Hematopoietic multipotent progenitor cell treated with erythropoietin and hydrocortisone succinate and interleukin-3 and kit ligand, for 8 days (in vitro differentiated cells): ENCODE measurements at regions not wholly inside any gene's neighbourhood (a gene's known extent, or its start where the extent isn't known, plus 50 kb on each side); places are given as distances from the start of the nearest gene placed in this dataset.
"Not testable (repeated sequence)": the region's sequence is repeated elsewhere in the genome, so short reads cannot be mapped to it uniquely, and the experiment has no call there.

ENCODE experiments used
- DNase-seq: peaks from one replicate; pipeline ENCODE4 v3.0.0-alpha.2; 2015

DNA sequence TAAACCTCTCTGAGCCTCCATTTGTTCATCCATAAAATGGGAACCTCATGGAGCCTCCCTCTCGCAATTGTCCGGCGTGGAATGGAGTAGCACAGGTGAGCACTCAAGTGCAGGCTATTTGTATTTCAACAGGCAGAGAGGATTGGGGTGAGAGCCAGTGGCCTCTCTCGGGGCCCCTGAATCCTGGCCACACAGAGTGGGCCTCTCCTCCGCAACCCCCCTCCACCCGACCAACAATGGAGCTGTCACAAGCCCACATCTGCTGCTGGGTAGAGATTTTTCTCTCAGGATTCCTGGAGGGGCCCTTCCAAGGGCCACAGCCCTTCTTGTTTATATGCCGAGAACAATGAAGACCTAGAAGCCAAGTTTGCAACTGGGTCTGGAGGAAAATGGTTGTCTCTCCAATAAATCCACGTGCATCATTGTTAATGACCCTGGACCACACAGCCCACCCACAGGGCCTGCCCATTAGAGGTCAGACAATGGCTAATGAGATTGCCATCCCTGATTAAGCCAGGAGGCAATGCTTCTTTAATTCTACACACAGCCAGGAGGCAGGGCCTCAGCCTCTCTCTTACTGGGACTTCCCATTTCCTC is 233.0 kb downstream of the ANKRD60 start:
- no peak for DNase-seq

DNA sequence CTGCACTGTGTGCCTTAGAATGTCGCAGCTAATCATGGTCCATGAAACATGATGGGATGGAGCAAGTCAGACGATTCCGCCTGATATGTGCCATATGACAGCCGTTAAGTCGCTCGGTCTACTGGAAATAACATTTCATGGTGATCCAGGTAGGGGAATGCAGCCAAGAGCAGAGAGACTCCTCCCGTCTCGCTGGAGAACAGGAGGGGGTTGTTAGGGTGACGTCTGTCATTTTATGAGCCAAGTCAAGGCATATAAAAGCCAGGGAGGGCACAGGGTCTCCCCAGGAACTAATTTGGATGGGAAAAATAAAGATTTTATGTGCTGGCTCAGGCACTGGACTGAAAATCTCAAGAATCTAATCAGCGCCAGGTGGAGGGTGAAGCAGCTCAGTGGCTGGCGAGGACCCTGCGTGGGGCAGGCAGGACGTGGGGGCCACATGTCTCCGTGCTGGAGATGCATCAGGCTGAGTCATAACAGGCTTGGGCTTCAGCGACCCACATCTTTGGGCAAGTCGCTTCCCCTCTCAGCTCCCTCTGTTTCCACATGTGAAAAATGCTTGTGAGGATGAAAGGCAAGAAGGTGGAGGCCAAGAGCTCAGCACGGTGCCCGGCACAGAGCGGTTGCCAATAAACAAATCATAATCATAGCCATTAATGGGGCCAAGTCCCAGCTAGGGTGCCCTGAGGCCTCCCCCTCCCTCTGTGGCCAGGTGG is 234.6 kb downstream of the ANKRD60 start:
- no peak for DNase-seq

DNA sequence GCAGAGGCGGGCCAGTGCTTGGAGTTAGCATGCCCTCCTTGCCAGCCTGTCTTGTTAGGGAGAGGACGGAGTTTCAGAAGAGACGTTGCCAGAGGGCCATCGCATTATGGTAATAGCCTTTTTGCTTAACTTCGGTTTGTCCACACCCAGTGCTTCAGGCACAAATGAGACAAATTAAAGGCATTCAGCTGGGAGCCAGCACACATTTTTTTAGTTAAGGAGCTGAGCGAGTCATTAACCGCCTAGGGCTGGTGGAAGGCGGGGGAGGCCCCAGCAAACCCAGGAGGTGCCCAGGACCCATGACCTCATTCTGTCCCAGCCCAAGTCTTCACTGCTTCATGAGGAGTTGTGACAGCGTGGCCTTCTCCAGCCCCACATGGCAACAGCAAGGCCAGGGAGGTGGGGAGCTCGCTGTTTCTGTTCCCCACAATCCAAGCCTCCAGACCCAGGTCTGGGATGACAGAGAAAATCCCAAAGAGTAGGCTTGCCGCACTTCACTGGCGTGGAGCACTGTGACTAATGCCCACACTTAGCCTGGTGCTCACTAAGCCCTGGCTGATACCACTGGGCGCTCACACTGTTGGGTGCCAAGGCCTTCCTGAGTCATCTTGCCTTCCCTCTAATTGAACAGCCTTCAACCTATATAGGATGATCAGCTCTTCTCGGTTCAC is 237.1 kb downstream of the ANKRD60 start:
- DNase-seq = no peak

DNA sequence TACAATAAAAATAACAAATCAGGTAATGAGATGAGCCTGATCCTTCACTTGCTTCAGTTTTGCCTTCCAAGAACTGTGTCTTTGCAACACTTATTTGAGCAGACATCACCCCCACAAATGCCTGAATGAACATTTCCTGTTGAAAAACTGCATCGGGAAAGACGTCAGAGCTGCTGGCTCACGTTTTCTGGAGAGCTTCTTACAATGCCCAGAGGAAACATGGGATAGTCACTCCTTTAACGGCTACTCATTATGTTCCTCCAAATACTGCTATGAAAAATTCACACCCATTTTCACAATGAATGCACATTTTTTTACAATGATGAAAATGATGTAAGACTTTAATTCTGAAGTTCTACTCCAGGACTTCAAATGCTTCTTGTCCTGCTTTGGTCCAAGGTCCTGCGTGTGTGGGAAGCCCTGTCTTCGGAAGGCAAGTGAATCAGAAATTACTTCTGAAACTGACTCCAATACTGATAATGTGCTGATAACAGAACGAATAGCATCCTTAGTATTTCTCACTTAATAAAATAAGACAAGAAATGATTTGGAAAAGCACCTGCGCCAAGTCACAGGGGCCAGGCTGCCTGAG is 238.0 kb downstream of the ANKRD60 start:
- DNase-seq = no peak

DNA sequence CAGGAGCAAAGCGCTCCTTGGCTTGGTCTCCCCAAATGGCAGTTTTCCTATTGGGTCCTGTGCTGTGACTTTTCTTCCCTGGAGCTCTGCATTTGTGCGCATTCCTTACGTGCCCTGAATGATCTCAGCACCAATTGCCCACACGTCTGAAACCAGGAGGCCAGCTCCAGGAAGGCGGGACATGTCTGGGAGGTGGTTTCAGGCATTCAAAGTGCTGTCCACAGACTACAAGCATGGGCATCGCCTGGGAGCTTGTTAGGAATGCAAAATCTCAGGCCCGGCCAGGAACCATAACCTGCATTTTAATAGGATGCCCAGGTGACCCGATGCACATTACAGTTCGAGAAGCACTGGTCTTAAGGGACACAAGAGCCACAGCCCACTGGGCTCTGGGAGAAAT is 239.6 kb downstream of the ANKRD60 start:
- DNase-seq = no peak

DNA sequence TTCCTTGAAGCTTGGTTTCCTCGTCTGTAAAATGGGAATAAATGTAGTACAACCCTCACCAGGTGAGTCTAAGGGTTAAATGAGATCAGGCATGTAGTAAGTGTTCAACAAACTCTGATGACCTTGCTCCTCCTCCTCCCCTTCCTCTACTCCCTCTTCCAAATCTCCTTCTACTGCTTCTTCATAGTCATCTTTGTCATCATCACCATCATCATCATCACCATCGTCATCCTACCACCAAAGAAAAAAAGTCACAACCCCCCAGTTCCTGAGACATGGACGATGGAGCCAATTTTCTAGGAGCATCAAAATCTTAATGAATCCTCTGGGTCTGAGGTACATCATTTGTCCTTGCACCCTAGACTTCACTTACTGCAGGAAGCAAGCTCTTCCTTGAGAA is 240.0 kb downstream of the ANKRD60 start:
- no peak for DNase-seq

DNA sequence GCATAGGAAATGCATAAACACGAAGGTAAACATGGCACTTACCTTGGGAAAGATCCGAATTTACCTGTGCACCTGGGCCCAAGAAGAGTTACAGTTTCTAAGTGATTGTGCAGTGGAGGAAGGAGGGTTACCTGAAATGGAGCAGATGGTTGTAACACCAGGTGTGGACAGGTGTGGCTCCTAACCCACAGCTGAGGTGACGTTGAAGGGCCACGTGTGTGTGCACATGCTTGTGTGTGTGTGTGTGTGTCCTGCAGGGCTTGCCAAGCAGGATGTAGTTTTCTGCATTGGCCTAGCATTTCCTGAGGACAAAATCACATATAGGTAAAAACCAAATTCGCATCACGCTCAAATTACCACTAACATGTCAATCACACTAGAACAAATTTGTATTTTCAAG is 240.8 kb downstream of the ANKRD60 start:
- no peak for DNase-seq

DNA sequence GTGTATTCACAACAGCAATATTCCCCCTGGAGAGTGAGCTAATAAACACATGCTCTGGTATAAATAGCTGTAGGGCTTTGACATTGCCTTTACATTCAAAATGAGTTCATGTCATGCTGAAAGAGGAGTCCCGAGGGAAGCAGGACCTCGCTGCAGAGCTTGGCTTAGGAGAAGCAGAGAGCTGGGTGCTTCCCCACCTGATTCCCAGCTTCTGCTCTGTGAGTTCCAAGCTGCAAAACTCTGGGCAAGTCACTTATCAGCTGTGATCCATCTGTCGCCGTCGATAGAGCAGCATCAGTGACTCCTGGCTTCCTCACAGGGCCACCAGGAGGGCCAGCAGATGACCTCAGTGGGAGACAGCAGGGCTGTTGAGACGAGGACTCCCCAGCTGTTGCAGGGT is 241.8 kb downstream of the ANKRD60 start:
- no peak for DNase-seq

DNA sequence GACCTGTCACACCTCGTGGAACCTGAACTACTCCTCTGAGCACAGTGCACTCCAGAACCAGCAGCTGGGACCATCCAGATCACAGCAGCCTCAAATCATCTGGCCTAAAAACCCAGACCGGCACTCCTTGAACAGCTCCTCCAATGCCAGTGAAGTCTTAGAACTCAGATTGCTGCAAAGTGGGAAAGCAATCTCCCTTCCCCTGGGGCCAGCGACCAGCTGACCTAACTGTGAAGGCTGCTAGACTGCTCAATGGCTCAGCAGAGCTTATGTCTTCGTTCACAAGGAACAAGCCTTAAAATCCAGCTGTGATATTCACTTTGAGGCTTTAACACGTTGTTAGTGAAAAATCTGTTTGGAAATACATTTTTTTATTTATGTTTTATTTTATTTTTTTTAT is 243.2 kb downstream of the ANKRD60 start:
- DNase-seq = no peak

DNA sequence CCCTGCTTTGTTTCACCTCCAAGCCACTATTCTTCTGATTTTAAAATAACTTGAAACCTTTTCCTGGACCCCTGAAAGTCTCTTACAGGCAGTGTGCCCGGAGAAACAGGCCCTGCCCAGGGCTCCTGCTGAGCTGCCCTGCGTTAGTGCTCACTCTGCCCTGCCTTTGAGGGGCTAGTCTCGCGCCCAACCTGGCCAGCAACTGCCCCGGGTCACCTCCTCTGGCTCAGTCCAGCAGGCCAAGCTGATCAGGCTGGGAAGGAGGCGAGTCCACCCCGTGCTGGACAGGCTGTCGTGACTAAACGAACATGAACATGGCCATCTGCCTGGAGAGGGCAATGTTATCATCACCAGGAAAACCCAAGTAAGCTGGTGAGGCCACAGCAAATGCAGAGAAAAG is 245.4 kb downstream of the ANKRD60 start:
- DNase-seq = no peak

DNA sequence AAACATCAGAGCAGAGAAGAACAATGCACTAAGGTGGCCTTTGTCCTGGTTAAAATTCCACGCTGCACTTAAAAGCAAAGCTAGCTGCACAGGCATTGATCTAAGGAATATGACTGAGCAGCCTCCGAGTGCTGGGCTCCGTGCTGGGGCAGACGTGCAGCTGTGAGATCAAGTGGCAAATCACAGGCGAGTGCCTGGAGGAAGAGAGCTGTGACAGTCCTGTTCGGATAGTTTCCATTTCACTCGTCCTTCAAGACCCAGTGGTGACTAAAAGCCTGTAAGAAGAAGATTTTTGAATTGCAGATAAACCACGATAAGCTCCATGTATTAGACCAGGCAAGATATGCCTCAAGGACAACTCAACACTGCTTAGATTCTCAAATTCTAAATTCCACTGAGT is 247.9 kb downstream of the ANKRD60 start:
- no peak for DNase-seq

DNA sequence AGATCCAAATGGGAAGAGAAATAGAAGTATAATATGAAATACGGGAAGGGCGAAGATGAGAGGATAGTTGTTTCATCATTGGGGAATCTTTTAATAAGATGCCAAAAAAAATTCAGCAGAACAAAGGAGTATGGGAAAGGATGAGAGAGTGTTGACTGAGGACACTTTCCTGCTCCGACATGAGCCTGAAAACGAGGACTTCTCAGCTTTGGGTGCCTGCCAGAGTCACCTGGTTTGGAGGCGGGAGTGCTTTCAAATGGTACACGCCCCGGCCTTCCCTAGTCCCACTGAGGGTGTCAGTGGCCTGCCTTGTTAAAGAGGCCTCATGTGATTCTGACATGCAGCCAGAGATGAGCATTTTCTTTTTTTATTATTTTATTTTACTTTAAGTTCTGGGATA is 250.9 kb downstream of the ANKRD60 start:
- DNase-seq = no peak

DNA sequence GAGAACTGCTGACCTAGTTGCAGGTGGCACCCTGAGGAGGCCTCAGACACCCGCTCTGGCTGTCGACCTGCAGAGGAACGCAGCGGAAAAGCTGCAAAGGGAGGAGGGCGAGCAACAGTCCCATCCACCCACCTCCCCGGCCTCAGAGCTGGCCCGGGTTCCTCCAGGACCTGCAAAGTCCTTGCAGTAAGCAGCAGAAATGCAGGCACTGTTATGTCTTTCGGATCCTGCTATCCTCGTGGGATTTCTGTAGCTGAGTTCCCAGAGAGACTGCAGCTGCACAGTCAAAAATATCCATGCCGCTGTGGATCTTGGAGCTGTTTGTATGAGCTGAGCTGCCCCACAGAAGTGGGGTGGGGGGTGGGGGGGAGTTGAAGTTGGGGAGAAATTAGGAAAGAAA is 251.3 kb downstream of the ANKRD60 start:
- no peak for DNase-seq

DNA sequence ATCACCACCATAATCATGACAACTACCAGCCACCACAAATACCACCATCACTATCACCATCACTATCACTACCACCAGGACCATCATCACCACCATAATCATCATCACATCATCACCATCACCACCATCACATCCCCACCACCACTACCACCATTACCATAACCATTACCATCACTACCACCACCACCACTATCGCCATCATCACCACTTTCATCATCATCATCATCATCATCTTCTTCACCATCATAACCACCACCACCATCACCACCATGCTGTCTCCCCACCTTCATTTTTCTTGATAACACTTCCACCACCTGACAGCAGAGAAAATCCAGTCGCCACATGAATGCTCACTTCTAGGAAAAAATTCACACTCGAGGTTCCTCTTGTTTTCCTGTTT is 253.6 kb downstream of the ANKRD60 start:
- DNase-seq = no peak

DNA sequence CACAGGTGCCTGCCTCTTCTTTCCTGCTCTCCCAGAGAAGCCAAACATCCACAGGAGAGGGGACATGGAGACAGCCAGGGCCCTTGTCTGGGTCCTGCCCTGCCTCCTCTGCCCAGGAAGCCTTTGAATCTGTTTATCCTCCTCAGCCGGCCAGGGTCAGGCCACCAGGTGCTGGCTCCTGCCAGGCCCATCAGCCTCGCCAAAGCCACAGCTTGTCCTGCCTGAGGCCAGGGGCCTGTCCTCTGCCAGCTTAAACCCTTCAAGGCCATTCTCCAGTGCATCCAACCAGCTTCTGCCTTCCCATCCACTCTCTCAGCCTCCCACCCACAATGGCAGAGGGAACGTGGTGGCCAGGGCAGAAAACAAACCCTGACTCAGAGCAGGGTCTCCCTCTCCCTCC is 254.6 kb downstream of the ANKRD60 start:
- DNase-seq = no peak

DNA sequence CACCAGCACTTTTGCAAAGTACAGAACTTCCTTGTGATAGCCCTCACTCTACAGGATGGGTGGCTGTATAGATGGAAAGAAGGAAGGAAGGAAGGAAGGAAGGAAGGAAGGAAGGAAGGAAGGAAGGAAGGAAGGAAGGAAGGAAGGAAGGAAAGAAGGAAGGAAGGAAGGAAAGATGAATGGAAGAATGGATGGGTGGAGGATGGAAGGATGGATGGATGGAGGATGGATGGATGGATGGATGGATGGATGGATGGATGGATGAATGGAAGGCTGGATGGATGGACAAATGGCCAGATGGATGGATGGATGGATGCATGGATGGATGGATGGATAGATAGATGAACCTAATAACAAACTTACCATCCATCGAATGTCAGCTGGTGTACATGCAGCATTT is 256.9 kb downstream of the ANKRD60 start:
- not testable (repeated sequence) for DNase-seq

DNA sequence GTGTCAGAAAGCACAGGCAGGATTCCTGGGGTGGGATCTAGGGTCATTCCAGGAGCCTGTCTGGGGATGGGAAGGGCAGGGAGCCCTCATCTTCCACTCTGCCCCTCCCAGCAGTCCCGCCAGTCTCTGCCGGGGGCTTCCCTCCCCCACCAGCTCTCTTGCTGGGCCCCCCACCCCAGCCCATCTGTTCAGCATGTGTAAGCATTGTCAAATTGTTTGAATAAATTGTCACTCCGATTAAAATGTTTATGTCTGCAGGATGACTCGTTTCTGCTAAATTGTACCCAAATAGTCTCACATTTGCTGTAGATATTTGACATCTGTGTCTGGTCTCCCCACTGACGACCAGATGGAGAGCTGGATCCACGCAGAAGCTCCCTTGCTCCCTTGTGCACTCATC is 257.6 kb downstream of the ANKRD60 start:
- no peak for DNase-seq

DNA sequence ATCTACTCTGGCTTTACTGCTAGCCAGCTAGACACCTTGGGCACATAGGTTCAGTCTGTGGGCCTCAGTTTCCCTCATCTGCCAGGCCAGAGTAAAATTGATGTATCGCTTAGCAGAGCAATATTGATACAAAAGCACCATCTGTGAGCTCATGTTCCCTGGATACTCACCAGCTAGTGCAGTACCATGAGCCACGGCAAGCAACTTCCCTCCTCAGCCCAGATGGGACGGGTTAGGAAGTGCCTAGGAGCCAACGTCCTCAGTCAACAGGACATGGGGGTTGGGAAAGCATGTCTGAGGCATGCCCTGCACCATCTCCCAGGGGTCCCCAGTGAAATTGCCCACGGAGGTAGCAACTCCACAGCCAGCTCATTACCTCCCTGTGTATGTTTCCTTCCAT is 258.3 kb downstream of the ANKRD60 start:
- no peak for DNase-seq

DNA sequence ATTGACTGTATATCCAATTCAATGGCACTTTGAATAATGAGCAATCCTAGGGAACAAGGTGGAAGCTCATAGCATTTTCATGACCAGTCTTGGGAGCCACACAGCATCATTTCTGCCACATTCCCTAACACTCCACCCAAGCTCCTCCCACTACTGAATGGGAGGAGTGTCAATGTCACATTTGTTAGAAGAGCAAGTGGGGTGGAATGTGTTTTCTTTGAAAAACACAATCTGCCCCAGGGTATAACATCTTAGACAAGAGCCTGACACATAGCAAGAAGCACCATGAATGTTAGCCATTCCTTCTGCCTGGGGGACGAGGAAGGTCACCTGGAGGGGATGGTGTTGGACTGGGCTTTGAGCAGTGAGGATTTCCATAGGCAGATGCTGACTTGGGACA is 258.3 kb upstream of the PMEPA1 start:
- DNase-seq = no peak

DNA sequence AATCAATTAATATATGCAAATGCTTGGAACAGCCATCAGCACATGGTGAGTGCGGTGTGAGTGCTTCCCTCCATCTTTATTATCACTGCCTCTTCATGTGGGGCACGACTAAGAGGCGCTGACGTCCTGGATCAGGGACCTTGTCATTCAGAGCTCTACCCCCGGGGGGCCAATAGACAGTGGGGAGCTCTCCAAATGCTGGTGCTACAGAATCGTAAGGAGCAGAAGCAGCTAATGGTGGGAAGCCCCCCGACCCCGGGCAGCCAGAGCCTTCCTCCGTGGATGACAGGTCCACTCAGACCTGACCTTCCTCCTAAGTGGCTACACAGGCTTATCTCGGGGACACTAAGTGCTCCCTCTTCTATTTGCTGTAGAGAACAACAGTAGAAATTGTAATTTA is 257.5 kb upstream of the PMEPA1 start:
- no peak for DNase-seq

DNA sequence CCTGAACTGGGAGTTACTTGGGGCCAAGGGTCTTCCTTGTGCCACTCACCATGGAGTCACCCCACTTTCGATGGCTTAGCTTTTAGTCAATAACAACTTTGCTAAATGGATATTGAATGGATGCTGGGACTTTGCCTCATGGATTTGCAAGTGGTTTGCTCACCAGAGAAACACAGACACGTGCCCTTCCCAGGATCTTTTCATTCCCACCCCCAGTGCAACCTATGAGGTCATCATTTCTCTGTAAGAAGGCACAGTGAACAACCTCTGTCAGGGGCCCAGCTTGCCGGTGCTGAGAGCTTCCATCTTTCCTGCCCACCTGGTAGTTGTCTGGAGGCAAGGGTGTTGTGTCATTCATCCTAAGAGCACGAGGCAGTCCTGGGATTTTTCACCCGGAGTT is 256.8 kb upstream of the PMEPA1 start:
- no peak for DNase-seq

DNA sequence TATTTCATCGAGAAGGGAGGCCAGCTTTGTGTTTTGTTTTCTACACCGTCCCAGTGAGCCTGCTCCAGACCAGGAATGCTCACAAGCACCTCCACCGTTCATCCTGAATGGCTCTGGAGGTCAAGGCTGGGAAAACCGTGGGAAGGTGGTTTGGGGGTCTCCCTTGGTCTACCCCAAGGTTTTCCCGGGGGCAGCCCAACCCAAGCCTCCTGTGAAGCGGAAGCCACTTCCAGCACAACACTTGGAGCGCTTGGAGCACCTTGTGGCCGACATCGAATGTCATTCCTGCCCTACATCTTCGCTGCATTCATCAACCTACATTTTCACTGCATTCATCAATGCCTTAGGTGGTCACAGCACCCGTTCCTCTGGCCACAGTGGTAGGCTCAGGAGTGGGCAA is 255.6 kb upstream of the PMEPA1 start:
- DNase-seq = no peak

DNA sequence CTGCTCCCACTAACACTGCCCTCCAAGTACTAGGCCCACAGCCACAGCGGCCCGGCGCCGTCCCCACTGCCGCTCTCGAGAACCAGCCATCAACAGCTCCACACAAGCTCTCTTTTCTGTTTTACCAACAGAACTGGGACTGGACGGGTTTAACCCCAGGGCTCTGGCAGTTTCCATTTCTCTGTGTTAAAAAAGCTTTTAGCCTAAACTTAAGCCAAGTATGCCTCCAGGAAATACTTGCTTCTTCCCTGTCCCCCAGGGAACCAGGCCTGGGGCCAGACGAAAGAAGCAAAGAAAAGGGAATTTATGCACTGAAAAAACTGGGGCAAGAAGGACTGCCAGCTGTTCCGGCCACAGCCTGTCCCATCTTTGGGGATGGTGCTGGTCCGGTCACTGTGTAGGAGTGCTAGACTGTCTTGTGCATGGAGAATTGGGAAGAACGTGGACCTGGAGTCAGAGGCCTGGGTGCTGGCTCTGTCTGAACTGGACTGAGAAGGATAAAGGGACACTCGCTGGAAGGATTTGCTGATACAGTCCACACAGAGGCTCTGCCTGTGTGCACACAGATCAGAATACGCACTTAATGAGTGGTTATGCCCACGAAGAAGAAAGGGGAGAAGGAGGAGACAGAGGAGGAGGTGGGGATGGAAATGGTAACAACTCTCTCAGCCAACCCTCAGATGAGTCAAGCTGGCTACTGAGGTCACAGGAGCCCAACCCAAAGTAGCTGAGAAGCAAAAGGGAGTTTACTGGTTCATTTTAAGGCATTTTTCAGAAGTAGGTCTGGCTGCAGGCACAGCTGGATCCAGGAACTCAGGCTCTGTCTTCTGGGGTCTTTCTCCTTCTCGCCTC is 254.4 kb upstream of the PMEPA1 start:
- DNase-seq = no peak
